SJCRH30 (cell line): ENCODE measurements at regions not wholly inside any gene's neighbourhood (a gene's known extent, or its start where the extent isn't known, plus 50 kb on each side); places are given as distances from the start of the nearest gene placed in this dataset.

Experiments used
- DNase-seq, 2 experiments: peaks; one replicate each; pipeline ENCODE4 v3.0.0-alpha.2; 2015 to 2020
- H3K27ac ChIP-seq: fragments of 250-450 bp; sonication (Bioruptor Pico); 2 replicates; pipeline ENCODE4 v1.5.1; 2020; ENCODE audit warnings: mild to moderate bottlenecking, moderate library complexity
- H3K27me3 ChIP-seq: fragments of 250-450 bp; sonication (Bioruptor Pico); 2 replicates; pipeline ENCODE4 v1.5.1; 2020; ENCODE audit warnings: mild to moderate bottlenecking, moderate library complexity
- H3K36me3 ChIP-seq: fragments of 250-450 bp; sonication (Bioruptor Pico); 2 replicates; pipeline ENCODE4 v1.5.1; 2020; ENCODE audit warnings: mild to moderate bottlenecking, moderate library complexity
- H3K4me1 ChIP-seq: fragments of 250-450 bp; sonication (Bioruptor Pico); 2 replicates; pipeline ENCODE4 v1.5.1; 2020; ENCODE audit warnings: mild to moderate bottlenecking, moderate library complexity
- H3K4me3 ChIP-seq: fragments of 250-450 bp; sonication (Bioruptor Pico); 2 replicates; pipeline ENCODE4 v1.5.1; 2020; ENCODE audit warnings: mild to moderate bottlenecking, moderate library complexity
- H3K9me3 ChIP-seq: fragments of 250-450 bp; sonication (Bioruptor Pico); replicated peaks from 2 replicates; pipeline ENCODE4 v1.5.1; 2020; ENCODE audit warnings: mild to moderate bottlenecking, moderate library complexity

DNA sequence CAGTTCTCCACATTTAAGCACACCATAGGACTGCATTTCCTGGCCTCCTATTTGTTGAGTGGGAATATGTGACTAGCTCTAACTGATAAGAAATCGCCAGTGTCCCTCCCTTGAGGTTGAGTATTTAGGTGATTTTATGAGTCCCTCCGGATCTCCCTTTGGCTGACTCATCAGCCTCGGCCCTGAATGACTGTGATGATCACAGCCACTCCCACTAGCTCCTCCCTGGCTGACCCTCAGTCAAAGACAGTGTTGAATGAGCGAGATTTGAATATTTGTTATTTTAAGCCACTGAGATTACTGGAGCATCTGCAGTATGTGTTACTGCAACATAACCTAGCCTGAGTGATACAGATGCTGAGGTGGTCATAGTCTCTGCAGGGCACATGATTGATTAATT, 515.3 kb downstream of the EPHB1 start:
- H3K27me3 ChIP-seq = no peaks in the 10 kb centered on the region
- no peaks in the 10 kb centered on the region; the same call in 1 of the 2 replicates for H3K4me1 ChIP-seq
- peak; percentile 34 to 40 for DNase-seq
- no peak overlapping the region for H3K27ac ChIP-seq
- H3K9me3 ChIP-seq = no peaks in the 10 kb centered on the region
- H3K4me3 ChIP-seq = no peak overlapping the region
- H3K36me3 ChIP-seq = no peaks in the 10 kb centered on the region

DNA sequence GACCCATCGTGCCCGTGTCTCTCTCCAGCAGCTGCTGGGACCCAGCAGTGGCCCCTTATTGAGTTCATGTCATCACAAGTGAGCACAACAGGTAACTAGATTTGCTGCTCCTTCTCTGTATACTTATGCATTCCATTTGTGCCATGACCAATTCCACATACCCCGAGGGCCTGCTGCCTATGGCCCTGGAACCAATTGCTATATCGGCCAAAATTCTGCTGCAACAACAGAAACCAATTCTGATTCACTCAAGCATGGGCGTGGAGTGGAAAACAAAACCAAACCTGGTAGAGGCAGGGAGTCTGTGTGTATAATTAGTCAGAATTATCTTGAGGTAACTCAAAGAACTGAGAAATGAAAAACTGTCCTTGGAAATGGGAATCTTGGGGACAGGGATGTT, 516.6 kb downstream of the EPHB1 start:
- peak overlapping the region; percentile 37 for H3K27ac ChIP-seq
- no peaks in the 10 kb centered on the region; the same call in 1 of the 2 replicates for H3K4me1 ChIP-seq
- no peak overlapping the region for H3K4me3 ChIP-seq
- no peaks in the 10 kb centered on the region for H3K36me3 ChIP-seq
- H3K27me3 ChIP-seq = no peaks in the 10 kb centered on the region
- DNase-seq = peak; percentile 33 to 50
- H3K9me3 ChIP-seq = no peaks in the 10 kb centered on the region

DNA sequence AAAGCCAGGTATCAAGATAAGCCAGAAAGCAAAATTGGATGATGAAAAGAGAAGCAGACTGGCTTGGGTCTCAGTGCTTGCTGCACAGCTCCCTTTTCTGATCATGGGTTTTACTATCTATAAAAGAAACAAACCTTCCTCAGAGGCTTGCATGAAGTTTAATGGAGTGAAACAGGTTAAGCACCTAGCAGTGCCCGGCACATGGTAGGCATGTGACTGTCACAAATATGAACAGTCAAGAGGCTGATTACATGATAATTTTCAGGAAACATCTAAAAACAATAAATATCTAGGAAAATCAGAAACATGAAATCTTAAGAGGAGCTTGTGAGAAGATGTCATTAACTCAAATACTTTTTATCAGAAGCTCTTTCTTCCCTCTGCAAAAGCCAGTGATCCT, 519.2 kb downstream of the EPHB1 start:
- no peak overlapping the region for H3K27ac ChIP-seq
- DNase-seq = no peak
- no peaks in the 10 kb centered on the region for H3K36me3 ChIP-seq
- H3K9me3 ChIP-seq = no peaks in the 10 kb centered on the region
- H3K27me3 ChIP-seq = no peaks in the 10 kb centered on the region
- H3K4me1 ChIP-seq = peaks cover 6% of the 10 kb centered on the region
- H3K4me3 ChIP-seq = no peak overlapping the region

DNA sequence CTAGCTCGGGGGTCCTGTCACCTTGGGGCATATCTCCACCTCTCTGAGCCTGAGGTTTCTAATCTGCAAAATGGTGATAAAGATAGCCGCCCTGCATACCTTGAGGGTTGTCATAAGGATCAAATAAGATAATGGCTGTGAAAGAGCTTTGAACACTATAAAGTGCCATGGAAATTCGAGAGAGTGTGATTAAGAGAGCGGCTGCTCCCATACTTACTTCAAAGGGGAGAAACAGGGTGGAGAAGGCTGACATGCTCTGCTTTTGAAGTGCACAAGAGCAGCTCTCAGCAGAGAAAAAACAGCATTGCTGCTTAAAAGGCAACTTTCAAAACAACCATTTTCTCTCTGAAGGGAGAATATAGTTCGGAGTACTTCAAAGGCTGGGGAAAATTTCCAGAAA, 529.2 kb downstream of the EPHB1 start:
- Histone ChIP-seq H3K9me3 (no peaks in the 10 kb centered on the region), H3K4me1 (no peaks in the 10 kb centered on the region)
- no peak for DNase-seq

DNA sequence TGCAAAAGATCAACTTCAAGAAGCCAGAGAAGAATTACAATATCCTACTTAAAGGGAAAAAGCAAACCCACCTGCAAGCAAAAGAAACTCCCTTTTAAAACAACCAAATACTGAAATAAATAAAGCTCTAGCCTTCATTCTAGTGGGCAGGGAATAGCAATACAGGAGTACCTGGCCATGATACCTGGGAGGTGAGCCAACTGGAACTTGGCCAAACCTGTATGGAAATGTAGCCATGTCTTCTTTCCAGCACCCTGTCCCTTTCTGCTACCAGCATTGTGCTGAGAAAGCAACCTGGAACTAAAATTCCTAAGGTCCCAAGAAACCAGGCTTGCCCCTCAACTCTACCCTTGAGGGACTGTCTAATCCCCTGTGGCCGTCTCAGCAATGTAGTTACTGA, 530.0 kb downstream of the EPHB1 start:
- no peak for DNase-seq
- 0 out of 2 replicates have a peak, but pooled peaks cover 2% of the 10 kb centered on the region for H3K27me3 ChIP-seq
- H3K4me1 ChIP-seq = no peaks in the 10 kb centered on the region
- H3K4me3 ChIP-seq = no peak overlapping the region
- no peaks in the 10 kb centered on the region for H3K9me3 ChIP-seq
- no peak overlapping the region for H3K27ac ChIP-seq
- H3K36me3 ChIP-seq = no peaks in the 10 kb centered on the region

More for the DNA sequence above, 529.2 kb downstream of the EPHB1 start:
- Histone ChIP-seq H3K36me3 (no peaks in the 10 kb centered on the region), H3K27ac (no peak overlapping the region), H3K27me3 (0 out of 2 replicates have a peak, but pooled peaks cover 2% of the 10 kb centered on the region), H3K4me3 (no peak overlapping the region)

DNA sequence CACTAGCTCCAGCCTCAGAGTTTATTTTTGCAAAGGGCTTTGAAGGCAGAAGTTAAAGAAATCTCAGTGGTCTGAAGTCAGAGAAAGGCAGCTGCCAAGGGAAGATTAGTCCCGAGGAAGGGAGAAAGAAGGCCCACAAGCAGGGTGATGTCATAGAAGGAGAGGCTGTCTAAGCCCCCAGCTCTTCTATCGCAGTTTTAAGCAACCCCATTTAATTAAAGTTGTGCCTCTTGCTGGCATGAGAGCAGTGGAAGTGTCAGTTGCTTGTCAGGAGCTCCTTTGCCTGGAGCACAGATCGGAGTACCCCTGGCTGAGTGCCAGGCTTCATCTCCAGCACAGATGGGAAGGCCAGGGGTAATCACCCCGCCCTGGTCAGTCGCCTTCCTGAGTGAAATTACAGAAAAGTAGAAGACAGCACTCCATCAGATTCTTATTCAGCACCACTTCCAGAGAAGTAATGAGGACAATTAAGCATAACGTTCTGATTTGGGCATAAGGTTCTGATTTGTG, 530.7 kb downstream of the EPHB1 start:
- 0 out of 2 replicates have a peak, but pooled peaks cover 2% of the 10 kb centered on the region for H3K27me3 ChIP-seq
- DNase-seq = peak; percentile 18 to 30
- no peaks in the 10 kb centered on the region for H3K36me3 ChIP-seq
- H3K4me1 ChIP-seq = no peaks in the 10 kb centered on the region
- no peaks in the 10 kb centered on the region for H3K9me3 ChIP-seq
- no peak overlapping the region for H3K27ac ChIP-seq
- H3K4me3 ChIP-seq = no peak overlapping the region

DNA sequence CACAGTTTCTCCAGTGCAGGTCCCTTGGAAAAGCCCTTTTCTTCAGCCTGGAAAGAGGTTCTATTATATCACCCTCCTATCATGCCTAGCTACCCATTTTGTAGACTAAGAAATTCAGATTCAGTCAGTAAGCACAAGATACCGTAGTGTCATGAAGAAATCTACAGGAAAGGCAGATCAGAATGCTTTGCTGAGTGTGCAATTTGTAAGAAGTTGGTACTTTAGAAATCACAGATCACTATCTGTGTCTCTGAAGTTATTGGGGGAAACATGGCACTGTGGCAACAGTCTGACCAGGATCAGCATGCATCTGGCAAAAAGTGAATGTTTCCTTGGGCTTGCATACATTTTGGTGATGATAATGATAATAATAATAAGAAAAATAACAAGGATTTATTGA, 531.8 kb downstream of the EPHB1 start:
- Histone ChIP-seq H3K4me1 (no peaks in the 10 kb centered on the region), H3K36me3 (no peaks in the 10 kb centered on the region), H3K27ac (no peak overlapping the region), H3K4me3 (no peak overlapping the region), H3K9me3 (no peaks in the 10 kb centered on the region), H3K27me3 (no peaks in the 10 kb centered on the region)
- DNase-seq = no peak

DNA sequence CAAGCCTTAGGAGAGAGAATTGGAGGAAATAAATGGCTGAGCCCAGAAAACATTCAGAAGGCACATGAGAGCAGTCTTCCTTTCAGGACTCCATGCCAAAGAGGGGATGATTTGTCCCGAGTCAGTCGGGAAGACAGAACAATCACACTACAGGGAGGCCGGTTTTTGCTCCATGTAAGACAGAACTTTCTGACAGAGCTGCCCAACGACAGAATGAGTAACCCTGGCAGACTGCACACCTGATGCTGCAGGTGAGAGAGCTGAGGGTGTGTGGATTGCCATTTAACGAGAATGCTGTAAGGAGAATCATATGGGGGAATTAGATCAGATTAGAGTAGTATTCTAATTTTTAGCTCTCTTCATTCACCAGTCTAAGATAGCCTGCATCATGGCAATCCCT, 533.0 kb downstream of the EPHB1 start:
- H3K27ac ChIP-seq = no peak overlapping the region
- no peaks in the 10 kb centered on the region for H3K27me3 ChIP-seq
- no peak for DNase-seq
- no peaks in the 10 kb centered on the region for H3K4me1 ChIP-seq
- no peak overlapping the region for H3K4me3 ChIP-seq
- no peaks in the 10 kb centered on the region for H3K36me3 ChIP-seq
- no peaks in the 10 kb centered on the region for H3K9me3 ChIP-seq

DNA sequence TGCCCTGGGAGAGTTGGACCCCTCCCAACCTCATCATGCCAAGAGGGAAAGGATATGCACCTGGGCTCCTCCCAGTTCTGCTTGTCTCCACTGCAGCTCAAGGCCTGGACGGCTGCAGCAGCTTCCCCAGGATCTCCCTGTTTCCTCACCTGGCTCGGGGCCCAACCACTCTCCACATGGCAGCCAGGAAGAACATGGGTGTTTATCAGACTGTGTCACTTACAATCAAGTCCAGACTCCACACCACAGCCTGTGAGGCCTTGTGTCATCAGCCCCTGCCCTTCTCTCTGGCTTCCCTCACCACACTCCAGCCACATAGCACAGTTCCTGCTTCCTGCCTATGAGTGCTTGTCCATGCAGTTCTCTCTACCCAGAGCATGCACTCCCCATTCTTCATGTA, 534.4 kb downstream of the EPHB1 start:
- no peaks in the 10 kb centered on the region for H3K27me3 ChIP-seq
- H3K4me1 ChIP-seq = no peaks in the 10 kb centered on the region

DNA sequence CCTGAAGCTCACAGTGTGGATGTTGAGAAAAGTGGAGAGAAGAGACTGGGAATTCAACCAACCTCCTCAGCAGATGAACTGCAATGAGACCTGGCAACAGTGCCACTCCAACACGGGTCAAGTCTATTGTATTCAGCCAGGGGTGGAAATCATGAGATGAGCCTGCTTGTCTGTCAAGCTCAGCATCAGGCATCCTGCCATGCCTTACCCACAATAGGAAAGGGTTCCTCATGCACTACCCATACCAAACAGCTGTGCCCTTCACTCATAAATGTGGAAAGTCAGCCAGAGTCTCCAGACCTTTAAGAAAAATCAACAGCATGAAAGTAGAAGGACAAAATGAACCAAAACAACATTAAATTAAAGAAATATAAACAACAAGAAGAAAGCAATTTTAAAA, 542.1 kb downstream of the EPHB1 start:
- no peaks in the 10 kb centered on the region for H3K36me3 ChIP-seq
- H3K27ac ChIP-seq = no peak overlapping the region
- no peaks in the 10 kb centered on the region for H3K9me3 ChIP-seq
- DNase-seq = peak; percentile 24 to 39
- no peak overlapping the region for H3K4me3 ChIP-seq
- H3K4me1 ChIP-seq = no peaks in the 10 kb centered on the region
- H3K27me3 ChIP-seq = no peaks in the 10 kb centered on the region

More for the DNA sequence above, 534.4 kb downstream of the EPHB1 start:
- no peaks in the 10 kb centered on the region for H3K9me3 ChIP-seq
- DNase-seq = no peak
- H3K4me3 ChIP-seq = no peak overlapping the region
- H3K36me3 ChIP-seq = no peaks in the 10 kb centered on the region
- H3K27ac ChIP-seq = no peak overlapping the region

DNA sequence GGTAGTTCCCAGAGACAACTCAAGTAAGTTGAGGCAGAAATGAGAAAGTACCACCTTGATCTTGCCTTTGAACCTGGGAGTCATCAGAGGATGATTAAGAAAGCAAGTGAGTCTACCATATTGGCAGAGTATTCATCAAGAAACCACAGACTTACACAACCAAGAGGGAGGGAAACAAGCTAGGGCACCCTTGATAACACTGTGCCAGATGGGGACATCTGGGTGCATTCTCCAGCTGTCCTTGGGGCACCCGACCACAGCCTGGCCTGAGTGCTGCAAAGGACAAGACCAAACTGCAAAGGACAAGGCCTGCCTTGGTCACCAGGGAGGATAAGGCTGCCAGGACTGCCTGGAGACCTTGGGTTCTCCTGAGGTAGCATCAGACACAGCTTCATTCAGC, 553.6 kb downstream of the EPHB1 start:
- no peaks in the 10 kb centered on the region for H3K9me3 ChIP-seq
- no peak overlapping the region for H3K4me3 ChIP-seq
- H3K4me1 ChIP-seq = no peaks in the 10 kb centered on the region
- no peaks in the 10 kb centered on the region for H3K27me3 ChIP-seq
- H3K27ac ChIP-seq = no peak overlapping the region
- DNase-seq = no peak
- H3K36me3 ChIP-seq = no peaks in the 10 kb centered on the region

DNA sequence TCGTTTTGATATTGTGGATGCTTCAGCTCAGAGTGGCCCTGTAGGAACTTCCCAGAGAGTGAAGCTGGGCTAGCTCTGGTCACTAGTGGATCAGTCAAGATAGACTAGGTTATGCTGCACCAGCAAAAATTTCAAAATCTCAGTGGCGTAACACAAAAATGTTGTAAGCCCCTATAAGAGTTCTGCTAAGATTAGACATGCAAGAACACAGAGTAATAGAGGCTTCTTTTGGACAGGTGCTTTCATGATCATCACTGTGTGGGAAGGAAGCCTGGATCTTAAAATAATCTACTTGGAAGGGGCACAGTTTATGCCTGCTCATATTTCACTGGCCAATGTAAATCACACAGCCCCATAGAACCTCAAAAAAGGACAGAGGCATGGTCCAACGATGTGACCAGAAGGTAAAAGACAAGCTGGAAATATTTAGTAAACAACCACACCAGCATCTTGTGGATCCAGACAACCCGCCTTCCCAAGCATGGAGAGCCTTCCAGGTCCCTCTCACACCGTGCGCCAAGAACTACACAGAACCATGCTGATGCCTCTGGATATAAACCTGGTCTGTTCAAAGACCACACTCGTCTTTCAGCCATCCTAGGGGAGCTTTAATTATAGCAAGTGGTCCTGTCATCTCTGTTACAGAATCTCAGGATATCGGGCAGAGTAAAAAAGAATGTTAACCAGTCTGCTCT, 554.3 kb downstream of the EPHB1 start:
- H3K4me1 ChIP-seq = no peaks in the 10 kb centered on the region
- H3K36me3 ChIP-seq = no peaks in the 10 kb centered on the region
- DNase-seq = no peak
- H3K9me3 ChIP-seq = no peaks in the 10 kb centered on the region
- no peak overlapping the region for H3K27ac ChIP-seq
- H3K4me3 ChIP-seq = no peak overlapping the region
- no peaks in the 10 kb centered on the region for H3K27me3 ChIP-seq

DNA sequence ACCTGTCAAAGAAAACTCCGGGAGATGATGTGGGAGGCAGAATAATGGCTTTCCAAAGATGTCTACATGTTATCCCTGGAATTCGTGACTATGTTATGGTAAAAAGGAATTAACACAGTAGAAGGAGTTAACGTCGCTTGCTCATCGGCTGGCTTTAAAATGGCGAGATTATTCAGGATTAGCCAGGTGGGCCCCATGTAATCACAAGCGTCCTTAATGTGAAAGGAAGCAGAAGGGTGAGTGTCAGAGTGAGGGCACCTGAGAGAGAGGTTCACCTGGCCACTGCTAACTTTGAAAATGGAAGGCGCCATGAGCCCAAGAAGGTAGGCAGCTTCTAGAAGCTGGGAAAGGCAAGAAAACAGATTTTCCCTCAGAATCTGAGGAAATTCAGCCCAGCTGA, 557.2 kb downstream of the EPHB1 start:
- H3K9me3 ChIP-seq = no peaks in the 10 kb centered on the region
- no peak for DNase-seq
- H3K36me3 ChIP-seq = no peaks in the 10 kb centered on the region
- H3K4me1 ChIP-seq = no peaks in the 10 kb centered on the region
- no peak overlapping the region for H3K4me3 ChIP-seq
- no peak overlapping the region for H3K27ac ChIP-seq
- no peaks in the 10 kb centered on the region for H3K27me3 ChIP-seq

DNA sequence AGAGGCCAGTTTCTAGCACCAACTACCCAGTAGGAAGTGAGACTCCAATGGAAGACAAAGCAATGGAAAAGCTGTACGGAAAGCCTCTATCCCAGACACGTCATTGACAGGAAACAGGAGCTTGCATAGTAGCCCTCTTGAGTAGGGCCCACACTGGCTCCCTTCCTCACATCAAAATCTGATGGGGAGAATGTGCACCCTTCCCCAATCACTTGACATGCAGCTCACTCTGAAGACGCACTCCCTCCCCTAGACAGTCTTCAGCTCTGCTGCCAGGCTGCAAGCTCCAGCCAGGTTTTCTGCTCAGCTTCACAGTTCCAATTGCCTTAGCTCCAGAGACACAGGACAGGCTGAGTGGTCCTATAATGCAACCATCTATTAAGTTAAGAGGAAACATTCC, 567.8 kb downstream of the EPHB1 start:
- no peak overlapping the region for H3K27ac ChIP-seq
- no peaks in the 10 kb centered on the region for H3K4me1 ChIP-seq
- no peaks in the 10 kb centered on the region for H3K27me3 ChIP-seq
- no peak for DNase-seq
- H3K36me3 ChIP-seq = no peaks in the 10 kb centered on the region
- no peaks in the 10 kb centered on the region for H3K9me3 ChIP-seq
- H3K4me3 ChIP-seq = no peak overlapping the region

DNA sequence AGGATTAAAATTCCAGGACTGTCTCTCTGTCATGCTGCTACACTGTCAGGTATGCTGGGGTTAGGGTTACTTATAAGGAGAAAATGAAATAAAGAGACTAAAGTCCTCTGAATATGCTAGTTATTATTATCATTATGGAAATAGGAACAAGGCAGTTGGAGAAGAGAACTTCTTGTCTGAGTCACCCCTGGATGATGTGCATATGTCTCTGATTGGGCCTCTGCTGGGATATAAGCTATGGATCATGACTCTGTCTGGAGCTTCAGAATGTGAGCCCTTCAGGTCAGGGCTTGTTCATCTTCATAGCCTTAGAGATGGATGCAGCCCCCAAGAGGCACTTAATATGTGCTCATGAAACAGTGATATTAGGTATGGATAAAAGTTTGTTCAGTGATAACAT, 569.6 kb downstream of the EPHB1 start:
- Histone ChIP-seq H3K36me3 (no peaks in the 10 kb centered on the region), H3K9me3 (no peaks in the 10 kb centered on the region), H3K4me3 (no peak overlapping the region), H3K4me1 (no peaks in the 10 kb centered on the region), H3K27ac (no peak overlapping the region), H3K27me3 (no peaks in the 10 kb centered on the region)
- DNase-seq = no peak

DNA sequence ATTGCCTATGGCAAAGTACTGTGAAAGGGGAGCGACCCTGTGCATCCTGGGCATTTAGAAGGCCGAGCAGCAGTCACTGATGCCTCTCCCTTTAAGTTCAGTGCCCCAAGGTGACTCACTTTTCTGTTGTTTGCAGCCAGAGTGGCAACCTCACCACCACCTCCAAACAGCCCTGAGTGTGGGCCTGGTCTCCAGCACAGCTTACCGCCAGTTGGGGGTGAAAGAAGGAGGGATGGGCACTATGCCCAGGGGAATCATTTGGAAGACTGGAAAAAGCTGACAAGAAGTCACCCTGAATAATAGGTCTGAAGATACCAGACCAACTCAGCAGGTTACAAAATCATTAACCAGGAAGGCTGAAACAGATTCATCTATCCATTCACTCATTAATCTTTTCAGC, 571.8 kb downstream of the EPHB1 start:
- no peak overlapping the region for H3K4me3 ChIP-seq
- H3K36me3 ChIP-seq = no peaks in the 10 kb centered on the region
- no peaks in the 10 kb centered on the region for H3K9me3 ChIP-seq
- H3K27ac ChIP-seq = no peak overlapping the region
- H3K4me1 ChIP-seq = no peaks in the 10 kb centered on the region
- no peaks in the 10 kb centered on the region for H3K27me3 ChIP-seq
- DNase-seq = no peak
